ENCODE measurements at regions not wholly inside any gene's neighbourhood (a gene's known extent, or its start where the extent isn't known, plus 50 kb on each side); places are given as distances from the start of the nearest gene placed in this dataset.
"Not testable (repeated sequence)": the region's sequence is repeated elsewhere in the genome, so short reads cannot be mapped to it uniquely, and the experiment has no call there.

DNA sequence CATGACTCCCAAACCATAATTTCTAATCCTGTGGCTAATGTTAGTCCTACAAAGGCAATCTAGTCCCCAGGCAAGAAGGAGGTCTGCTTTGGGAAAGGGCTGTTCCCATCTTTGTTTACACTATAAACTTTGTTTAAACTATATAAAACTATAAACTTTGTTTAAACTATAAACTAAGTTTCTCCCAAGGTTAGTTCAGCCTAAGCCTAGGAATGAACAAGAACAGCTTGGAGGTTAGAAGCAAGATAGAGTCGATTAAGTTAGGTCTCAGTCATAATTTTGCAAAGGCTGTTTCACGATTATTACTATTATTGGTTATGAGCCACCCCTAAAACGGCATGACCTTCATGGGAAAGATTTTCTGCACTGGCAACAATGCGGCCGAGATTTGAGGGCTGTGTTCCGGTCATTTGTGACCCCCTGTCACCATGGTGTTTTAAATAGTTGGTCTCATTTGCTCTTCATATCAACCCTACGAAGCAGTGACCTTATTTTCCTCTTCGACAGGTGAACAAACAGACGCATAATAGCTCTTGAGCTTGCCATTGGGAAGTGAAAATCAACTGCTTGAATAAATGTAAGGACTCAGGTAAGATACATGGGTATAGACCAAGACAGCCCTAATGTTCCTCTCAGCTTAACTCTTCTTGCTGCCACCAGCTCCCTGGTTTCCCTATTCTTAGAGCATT, 322.6 kb upstream of the TMEM132C start:
- DNase-seq (ENCODE audit: low read depth in 4 of 4, low spot score in 2 of 4): no peak

- DNase-seq (ENCODE audit: low read depth in 4 of 4, low spot score in 2 of 4): no peak
Observed at GRCh38 chr12:127957001-127957660, 309.8 kb upstream of the TMEM132C start.

DNA sequence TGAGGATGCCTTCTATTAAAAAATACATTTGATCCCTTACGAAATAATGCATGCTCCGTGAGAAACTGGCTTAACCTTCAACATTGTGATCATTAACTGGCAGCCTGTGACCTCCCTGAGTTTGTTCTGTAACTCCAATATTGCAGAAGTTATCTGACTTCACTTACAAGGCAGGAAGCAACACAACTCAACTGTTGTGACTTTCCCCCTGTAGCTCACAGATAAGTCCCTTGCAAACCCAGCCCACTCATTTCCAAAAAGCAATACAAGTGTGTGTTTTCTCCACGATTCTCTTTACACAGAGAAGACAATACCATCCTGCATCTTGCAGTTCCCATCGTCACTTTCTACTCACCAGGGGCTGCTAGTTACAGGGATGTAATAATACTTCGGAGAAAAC, 304.7 kb upstream of the TMEM132C start:
- no peak for DNase-seq (ENCODE audit: low read depth in 4 of 4, low spot score in 2 of 4)

DNA sequence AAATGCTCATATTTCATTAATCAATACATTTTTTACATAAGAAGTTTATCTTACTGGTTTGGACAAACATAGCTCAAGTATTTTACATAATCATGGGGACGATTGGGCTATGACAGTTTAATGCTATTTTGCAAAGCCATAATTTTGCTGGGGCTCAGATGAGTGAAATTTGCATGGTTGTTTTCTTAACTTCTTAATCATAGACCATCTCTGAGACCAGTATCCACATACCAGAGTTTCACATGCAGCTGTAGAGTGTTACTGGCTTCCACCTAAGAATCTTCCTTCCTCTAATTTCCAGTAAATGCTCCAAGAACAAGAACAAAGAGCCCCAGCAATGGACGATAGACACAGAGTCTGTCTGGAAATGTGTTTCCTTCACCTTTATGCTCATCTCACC, 303.0 kb upstream of the TMEM132C start:
- DNase-seq (ENCODE audit: low read depth in 4 of 4, low spot score in 2 of 4): no peak

- no peak for DNase-seq (ENCODE audit: low read depth in 4 of 4, low spot score in 2 of 4)
Observed at GRCh38 chr12:127964717-127965116, 302.3 kb upstream of the TMEM132C start.

- DNase-seq (ENCODE audit: low read depth in 4 of 4, low spot score in 2 of 4): no peak
Observed at GRCh38 chr12:127966331-127966730, 300.6 kb upstream of the TMEM132C start.

DNA sequence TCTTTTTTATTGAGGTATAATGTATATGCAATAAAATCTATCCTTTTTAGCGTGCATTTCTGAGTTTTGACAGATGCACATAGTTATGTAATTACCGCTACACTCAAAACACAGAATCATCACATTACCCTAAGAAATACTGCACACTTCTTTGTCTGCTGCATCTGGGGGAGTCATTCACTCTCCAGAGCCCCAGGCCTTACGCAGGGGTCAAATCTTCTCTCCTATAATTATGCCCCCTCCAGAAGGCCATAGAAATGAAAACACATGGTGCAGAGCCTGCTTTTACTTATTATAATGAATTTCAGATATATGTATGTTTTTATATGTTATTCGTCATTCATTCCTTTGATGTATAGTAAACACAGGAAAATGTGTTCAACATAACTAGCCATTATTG, 296.5 kb upstream of the TMEM132C start:
- no peak for DNase-seq (ENCODE audit: low read depth in 4 of 4, low spot score in 2 of 4)

- no peak for DNase-seq (ENCODE audit: low read depth in 4 of 4, low spot score in 2 of 4)
Observed at GRCh38 chr12:127980585-127980984, 286.4 kb upstream of the TMEM132C start.

GRCh38 chr12:127981875-127982274, 285.1 kb upstream of the TMEM132C start:
- DNase-seq (ENCODE audit: low read depth in 4 of 4, low spot score in 2 of 4): no peak

GRCh38 chr12:127983213-127983791, 283.7 kb upstream of the TMEM132C start:
- DNase-seq (ENCODE audit: low read depth in 4 of 4, low spot score in 2 of 4): not testable (repeated sequence)

GRCh38 chr12:127984386-127985055, 282.4 kb upstream of the TMEM132C start:
- no peak for DNase-seq (ENCODE audit: low read depth in 4 of 4, low spot score in 2 of 4)

DNA sequence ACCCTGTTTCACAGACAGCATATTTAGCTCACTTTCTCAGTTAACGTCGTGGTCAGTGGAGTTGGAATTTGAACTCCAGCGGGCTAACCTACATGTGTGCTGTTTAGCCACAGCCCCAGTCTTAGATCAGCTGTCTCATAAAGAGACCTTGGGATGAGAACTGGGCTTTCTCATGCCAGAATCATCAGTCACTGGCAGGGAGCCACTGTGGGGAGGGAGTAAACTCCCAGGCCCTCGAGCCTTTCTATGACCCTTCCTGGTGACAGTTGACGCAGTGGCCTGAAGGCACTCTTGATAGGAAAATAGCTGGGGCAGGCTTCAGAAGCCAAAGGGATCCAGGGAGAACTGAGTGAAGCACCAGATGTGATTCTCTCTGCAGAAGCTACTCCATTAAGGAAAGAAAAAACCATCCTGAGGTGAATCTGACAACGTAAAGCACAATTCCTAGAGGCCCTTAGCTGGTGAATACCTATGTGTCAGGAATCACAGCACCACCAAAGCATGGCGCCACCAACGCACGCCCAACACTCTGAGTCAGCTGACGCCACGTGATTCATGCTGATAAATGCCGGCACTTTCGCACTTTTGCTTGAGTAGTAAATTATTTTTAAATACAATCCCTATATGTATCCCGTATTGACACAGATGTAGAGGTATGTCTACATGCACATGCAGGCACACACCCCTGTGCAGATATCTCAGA, 279.6 kb upstream of the TMEM132C start:
- DNase-seq (ENCODE audit: low read depth in 4 of 4, low spot score in 2 of 4): no peak

GRCh38 chr12:127991485-127991884, 275.5 kb upstream of the TMEM132C start:
- DNase-seq (ENCODE audit: low read depth in 4 of 4, low spot score in 2 of 4): no peak

DNA sequence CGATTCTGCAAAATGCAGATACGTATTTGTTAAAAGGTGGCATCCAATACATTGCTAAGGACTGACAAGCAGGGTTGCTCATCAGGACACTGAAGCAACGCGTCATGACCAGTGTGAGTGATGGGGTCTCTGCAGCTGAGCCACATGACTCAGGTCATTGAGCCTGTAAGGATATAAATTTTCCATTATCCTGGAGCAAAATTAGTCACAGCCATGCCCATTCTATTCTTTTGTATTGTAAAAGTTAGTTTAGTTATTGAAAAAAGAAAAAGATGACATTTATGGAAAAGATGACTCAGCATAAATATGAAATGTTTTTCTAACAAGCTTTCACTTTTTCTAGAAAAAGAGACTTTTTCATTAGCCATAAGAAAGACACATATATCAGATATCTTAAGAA, 268.0 kb upstream of the TMEM132C start:
- DNase-seq (ENCODE audit: low read depth in 4 of 4, low spot score in 2 of 4): no peak

DNA sequence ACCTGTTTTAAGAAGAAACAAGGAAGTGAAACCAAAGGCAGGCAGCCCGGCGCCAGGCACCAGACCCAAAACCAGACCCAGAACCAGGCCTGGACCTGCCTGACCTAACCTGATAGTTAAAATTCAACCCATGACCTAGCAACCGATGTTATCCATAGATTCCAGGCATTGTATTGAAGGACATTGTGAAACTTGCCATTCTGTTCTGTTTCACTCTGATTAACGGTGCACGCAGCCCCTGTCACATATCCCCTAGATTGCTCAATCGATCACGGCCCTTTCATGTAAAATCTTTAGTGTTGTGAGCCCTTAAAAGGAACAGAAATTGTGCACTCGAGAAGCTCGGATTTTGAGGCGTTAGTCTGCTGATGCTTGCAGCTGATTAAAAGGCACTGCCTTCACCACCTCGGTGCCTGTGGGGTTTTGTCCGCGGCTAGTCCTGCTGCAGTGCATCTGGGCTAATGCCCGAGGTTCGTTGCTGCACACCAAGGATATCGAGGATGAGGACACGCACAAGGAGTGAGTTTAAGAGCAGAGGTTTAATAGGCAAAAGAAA, 262.5 kb upstream of the TMEM132C start:
- DNase-seq (ENCODE audit: low read depth in 4 of 4, low spot score in 2 of 4): no peak

DNA sequence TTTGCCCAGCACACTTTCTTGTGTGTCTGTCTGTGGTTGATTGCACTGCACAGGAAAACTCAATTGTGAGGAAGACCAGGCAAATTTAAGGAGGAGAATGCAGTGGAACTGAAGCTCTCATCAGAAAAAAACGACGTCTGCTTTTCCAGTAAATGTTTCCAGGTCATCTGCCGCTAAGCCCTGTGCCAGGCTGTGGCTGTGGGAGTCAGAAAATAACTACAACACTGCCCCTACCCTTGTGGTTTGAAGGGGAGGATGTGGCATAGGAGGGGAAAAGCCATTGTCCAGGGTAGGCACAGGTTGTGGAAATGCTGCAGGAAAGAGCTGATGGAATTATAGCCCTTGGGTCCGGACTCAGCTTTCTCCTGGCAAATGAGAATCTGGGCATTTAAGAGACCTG, 259.7 kb upstream of the TMEM132C start:
- DNase-seq (ENCODE audit: low read depth in 4 of 4, low spot score in 2 of 4): no peak

GRCh38 chr12:128008341-128008740, 258.6 kb upstream of the TMEM132C start:
- DNase-seq (ENCODE audit: low read depth in 4 of 4, low spot score in 2 of 4): no peak

DNA sequence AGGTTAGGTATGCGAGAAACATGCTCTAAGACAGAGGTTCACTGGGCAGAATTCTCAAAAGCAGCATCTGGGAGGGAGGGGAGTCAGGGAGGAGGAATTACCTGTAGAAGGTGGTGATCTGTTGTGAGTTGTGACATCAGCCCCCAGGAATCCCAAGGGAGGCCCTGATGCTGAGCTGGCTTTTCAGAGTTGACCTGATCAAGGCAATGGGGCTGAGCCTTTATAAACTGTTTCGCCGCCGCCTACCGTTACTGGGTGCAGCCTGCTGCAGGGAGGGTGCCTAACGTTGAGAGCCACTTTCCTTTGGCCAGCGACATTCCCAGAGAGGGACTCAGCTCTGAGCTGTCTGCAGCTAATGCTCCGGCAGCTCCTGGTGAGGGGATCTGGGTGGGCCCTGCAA, 257.9 kb upstream of the TMEM132C start:
- no peak for DNase-seq (ENCODE audit: low read depth in 4 of 4, low spot score in 2 of 4)

GRCh38 chr12:128012110-128012509, 254.9 kb upstream of the TMEM132C start:
- DNase-seq (ENCODE audit: low read depth in 4 of 4, low spot score in 2 of 4): no peak

DNA sequence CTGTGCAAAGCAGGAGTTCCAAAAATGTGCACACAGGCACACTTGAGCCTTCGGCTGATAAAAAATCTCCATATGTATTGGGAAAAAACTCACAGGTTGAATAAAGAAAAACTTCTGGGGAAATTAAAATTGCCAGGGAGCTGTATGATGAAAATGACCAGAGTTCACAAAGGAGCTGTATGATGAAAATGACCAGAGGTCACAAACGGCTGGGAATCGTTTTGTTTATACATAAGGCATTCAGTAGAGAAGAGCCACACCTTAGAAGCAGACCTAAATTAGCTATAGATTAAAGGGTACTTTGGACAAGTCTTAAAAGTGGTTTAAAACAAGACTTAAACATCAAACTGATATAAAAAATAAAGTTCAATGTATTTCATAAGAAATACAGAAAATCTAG, 251.7 kb upstream of the TMEM132C start:
- no peak for DNase-seq (ENCODE audit: low read depth in 4 of 4, low spot score in 2 of 4)

GRCh38 chr12:128018067-128018466, 248.9 kb upstream of the TMEM132C start:
- DNase-seq (ENCODE audit: low read depth in 4 of 4, low spot score in 2 of 4): no peak

Measured in left renal cortex interstitium (tissue), 4 donors.